ENCODE measurements at regions not wholly inside any gene's neighbourhood (a gene's known extent, or its start where the extent isn't known, plus 50 kb on each side); places are given as distances from the start of the nearest gene placed in this dataset.

- TF ChIP-seq, protein P1, sequence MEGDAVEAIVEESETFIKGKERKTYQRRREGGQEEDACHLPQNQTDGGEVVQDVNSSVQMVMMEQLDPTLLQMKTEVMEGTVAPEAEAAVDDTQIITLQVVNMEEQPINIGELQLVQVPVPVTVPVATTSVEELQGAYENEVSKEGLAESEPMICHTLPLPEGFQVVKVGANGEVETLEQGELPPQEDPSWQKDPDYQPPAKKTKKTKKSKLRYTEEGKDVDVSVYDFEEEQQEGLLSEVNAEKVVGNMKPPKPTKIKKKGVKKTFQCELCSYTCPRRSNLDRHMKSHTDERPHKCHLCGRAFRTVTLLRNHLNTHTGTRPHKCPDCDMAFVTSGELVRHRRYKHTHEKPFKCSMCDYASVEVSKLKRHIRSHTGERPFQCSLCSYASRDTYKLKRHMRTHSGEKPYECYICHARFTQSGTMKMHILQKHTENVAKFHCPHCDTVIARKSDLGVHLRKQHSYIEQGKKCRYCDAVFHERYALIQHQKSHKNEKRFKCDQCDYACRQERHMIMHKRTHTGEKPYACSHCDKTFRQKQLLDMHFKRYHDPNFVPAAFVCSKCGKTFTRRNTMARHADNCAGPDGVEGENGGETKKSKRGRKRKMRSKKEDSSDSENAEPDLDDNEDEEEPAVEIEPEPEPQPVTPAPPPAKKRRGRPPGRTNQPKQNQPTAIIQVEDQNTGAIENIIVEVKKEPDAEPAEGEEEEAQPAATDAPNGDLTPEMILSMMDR (IDR thresholded peaks at IDR 0.05; ENCODE audit: low read depth, low read length, missing input control) = no peak
- TF ChIP-seq GABPA (IDR thresholded peaks at IDR 0.05 in 1 of 2, conservative IDR thresholded peaks at IDR 0.05 in 1 of 2) (no peak), REST (IDR thresholded peaks at IDR 0.05) (no peak)
- TF ChIP-seq, protein P2, sequence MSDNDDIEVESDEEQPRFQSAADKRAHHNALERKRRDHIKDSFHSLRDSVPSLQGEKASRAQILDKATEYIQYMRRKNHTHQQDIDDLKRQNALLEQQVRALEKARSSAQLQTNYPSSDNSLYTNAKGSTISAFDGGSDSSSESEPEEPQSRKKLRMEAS (IDR thresholded peaks at IDR 0.05) = no peak
Observed at GRCh38 chr3:8224941-8225340, 276.7 kb upstream of the LMCD1 start.
